ENCODE measurements at regions not wholly inside any gene's neighbourhood (a gene's known extent, or its start where the extent isn't known, plus 50 kb on each side); places are given as distances from the start of the nearest gene placed in this dataset.

DNA sequence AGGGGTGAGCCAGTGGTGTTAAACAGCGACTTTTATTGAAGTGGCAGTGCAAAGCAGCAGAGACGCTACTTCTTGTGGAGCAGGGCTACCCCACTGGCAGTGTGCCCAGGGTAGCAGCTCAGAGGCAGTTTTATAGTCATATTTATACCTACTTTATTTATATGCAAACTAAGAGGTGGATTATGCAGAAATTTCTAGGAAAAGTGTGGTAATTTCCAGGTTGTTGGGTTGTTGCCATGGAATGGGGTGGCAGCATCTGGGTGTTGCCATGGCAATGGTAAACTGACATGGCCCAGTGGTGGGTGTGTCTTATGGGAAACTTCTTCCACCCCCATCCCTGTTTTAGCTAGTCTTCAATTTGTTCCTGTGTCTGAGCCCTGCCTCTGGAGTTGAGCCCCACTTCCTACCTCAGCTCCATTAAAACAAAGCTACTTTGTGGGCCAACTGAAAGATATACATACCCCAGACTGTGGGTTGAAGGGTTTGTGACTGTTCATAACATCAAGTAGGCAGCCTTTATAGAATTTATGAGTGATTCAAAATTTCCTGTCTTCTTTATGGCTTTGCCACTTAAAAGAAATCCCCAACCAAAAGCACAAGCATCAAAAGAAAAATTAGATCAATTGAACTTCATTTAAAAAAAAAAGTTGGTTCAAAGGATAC lies 60.3 kb downstream of the EBLN2 start:
- Histone ChIP-seq H3K27me3 (ENCODE audit: control insufficient read depth, insufficient read depth, low read length) (peaks cover 5% of the 10 kb centered on the region; the same call in 1 of the 2 replicates), H3K9ac (ENCODE audit: low read depth, low read length) (no peak overlapping the region), H3K4ac (ENCODE audit: low read depth, low read length) (no peak overlapping the region), H2BK20ac (ENCODE audit: low read depth, low read length) (no peak overlapping the region), H3K79me1 (ENCODE audit: low read depth in 1 of 2, low read length in 2 of 2) (no peaks in the 10 kb centered on the region), H3K4me3 (ENCODE audit: insufficient read depth, low read depth, low read length) (no peak overlapping the region), H3K4me2 (ENCODE audit: low read depth, low read length) (no peak overlapping the region), H2AK5ac (ENCODE audit: low read depth, low read length) (no peak overlapping the region), H3K4me1 (ENCODE audit: control insufficient read depth, insufficient read depth, low read length) (no peaks in the 10 kb centered on the region), H3K23ac (ENCODE audit: low read depth, low read length) (no peak overlapping the region), H3K9me3 (ENCODE audit: control insufficient read depth, insufficient read depth, low read length) (no peaks in the 10 kb centered on the region), H3K27ac (ENCODE audit: insufficient read depth, low read length) (no peak overlapping the region), H3K36me3 (ENCODE audit: control insufficient read depth, insufficient read depth, low read length) (no peaks in the 10 kb centered on the region), H2BK15ac (ENCODE audit: low read depth, low read length) (no peak overlapping the region), H2BK120ac (ENCODE audit: low read depth, low read length) (no peak overlapping the region), H2AK9ac (replicated peaks; ENCODE audit: low read depth, low read length, poor library complexity) (no peak overlapping the region), H3K18ac (ENCODE audit: low read depth, low read length) (no peak overlapping the region), H3K14ac (replicated peaks; ENCODE audit: low read depth, low read length) (no peak overlapping the region), H3K56ac (ENCODE audit: extremely low read depth, insufficient read depth, low read length) (no peak overlapping the region), H2BK5ac (ENCODE audit: low read depth, low read length, poor library complexity, severe bottlenecking) (no peak overlapping the region), H2AFZ (replicated peaks; ENCODE audit: low read length, poor library complexity) (no peak overlapping the region), H4K91ac (ENCODE audit: insufficient read depth, low read depth, low read length) (no peak overlapping the region), H3K9me1 (ENCODE audit: insufficient read depth, low read length) (no peaks in the 10 kb centered on the region), H4K20me1 (ENCODE audit: insufficient read depth, low read length) (no peaks in the 10 kb centered on the region), H4K8ac (ENCODE audit: low read depth in 2 of 2, low read length in 2 of 2) (no peak overlapping the region), H4K5ac (ENCODE audit: low read depth, low read length) (no peak overlapping the region)
- ATAC-seq (ENCODE audit: low read depth) (no peak), DNase-seq (no peak)
- dilution Hi-C loops (cut with HindIII; ENCODE audit: low sequenced_read_pairs, unreplicated experiment) (no loop called here), in situ Hi-C loops (cut with MboI; ENCODE audit: low sequenced_read_pairs) (no loop called here), intact Hi-C loops (cut with micrococcal nuclease) (no loop called here)
- ChIA-PET POLR2A (ENCODE audit: unreplicated experiment) (no interaction called here), CTCF (no interaction called here)
- WGBS, 2 experiments (ENCODE audit: extremely low coverage in 2 of 2, insufficient read length in 1 of 2): no CpG with 5 or more reads among the region's 2 CpGs
- TF ChIP-seq MAFK (IDR thresholded peaks at IDR 0.05; ENCODE audit: low read depth, low read length): no peak
- no peak for TF ChIP-seq RFX5 (IDR thresholded peaks at IDR 0.05; ENCODE audit: low read depth, low read length)
- no peak for TF ChIP-seq CHD1 (IDR thresholded peaks at IDR 0.05; ENCODE audit: low read depth, low read length)
- TF ChIP-seq NFE2L2 (IDR thresholded peaks at IDR 0.05; ENCODE audit: low read depth, low read length): no peak
- no peak for TF ChIP-seq BHLHE40 (IDR thresholded peaks at IDR 0.05; ENCODE audit: low read depth, low read length)
- no peak for TF ChIP-seq MAZ (IDR thresholded peaks at IDR 0.05; ENCODE audit: borderline replicate concordance, low read depth, low read length)
- TF ChIP-seq SMC3 (IDR thresholded peaks at IDR 0.05; ENCODE audit: low read depth, low read length): no peak
- no peak for TF ChIP-seq POLR2A (IDR thresholded peaks at IDR 0.05; ENCODE audit: low read depth, low read length)
- TF ChIP-seq, protein P1, sequence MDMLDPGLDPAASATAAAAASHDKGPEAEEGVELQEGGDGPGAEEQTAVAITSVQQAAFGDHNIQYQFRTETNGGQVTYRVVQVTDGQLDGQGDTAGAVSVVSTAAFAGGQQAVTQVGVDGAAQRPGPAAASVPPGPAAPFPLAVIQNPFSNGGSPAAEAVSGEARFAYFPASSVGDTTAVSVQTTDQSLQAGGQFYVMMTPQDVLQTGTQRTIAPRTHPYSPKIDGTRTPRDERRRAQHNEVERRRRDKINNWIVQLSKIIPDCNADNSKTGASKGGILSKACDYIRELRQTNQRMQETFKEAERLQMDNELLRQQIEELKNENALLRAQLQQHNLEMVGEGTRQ (IDR thresholded peaks at IDR 0.05; ENCODE audit: low read depth, low read length): no peak
- TF ChIP-seq RCOR1 (IDR thresholded peaks at IDR 0.05; ENCODE audit: insufficient replicate concordance, low read length): no peak
- no peak for TF ChIP-seq CEBPB (IDR thresholded peaks at IDR 0.05; ENCODE audit: low read depth, low read length)
- TF ChIP-seq, protein P2, sequence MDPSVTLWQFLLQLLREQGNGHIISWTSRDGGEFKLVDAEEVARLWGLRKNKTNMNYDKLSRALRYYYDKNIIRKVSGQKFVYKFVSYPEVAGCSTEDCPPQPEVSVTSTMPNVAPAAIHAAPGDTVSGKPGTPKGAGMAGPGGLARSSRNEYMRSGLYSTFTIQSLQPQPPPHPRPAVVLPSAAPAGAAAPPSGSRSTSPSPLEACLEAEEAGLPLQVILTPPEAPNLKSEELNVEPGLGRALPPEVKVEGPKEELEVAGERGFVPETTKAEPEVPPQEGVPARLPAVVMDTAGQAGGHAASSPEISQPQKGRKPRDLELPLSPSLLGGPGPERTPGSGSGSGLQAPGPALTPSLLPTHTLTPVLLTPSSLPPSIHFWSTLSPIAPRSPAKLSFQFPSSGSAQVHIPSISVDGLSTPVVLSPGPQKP (IDR thresholded peaks at IDR 0.05; ENCODE audit: borderline replicate concordance, low read depth, low read length): no peak
- no peak for TF ChIP-seq MXI1 (IDR thresholded peaks at IDR 0.05; ENCODE audit: borderline replicate concordance, low read depth, low read length)
- no peak for TF ChIP-seq FOS (IDR thresholded peaks at IDR 0.05; ENCODE audit: low read depth, low read length)
- TF ChIP-seq, protein P3, sequence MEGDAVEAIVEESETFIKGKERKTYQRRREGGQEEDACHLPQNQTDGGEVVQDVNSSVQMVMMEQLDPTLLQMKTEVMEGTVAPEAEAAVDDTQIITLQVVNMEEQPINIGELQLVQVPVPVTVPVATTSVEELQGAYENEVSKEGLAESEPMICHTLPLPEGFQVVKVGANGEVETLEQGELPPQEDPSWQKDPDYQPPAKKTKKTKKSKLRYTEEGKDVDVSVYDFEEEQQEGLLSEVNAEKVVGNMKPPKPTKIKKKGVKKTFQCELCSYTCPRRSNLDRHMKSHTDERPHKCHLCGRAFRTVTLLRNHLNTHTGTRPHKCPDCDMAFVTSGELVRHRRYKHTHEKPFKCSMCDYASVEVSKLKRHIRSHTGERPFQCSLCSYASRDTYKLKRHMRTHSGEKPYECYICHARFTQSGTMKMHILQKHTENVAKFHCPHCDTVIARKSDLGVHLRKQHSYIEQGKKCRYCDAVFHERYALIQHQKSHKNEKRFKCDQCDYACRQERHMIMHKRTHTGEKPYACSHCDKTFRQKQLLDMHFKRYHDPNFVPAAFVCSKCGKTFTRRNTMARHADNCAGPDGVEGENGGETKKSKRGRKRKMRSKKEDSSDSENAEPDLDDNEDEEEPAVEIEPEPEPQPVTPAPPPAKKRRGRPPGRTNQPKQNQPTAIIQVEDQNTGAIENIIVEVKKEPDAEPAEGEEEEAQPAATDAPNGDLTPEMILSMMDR (conservative IDR thresholded peaks at IDR 0.05; ENCODE audit: low read depth, low read length): no peak
- no peak for TF ChIP-seq RAD21 (IDR thresholded peaks at IDR 0.05; ENCODE audit: low read length)
- BruUV-seq (replicated peaks): no TSS peak
